ENCODE measurements at regions not wholly inside any gene's neighbourhood (a gene's known extent, or its start where the extent isn't known, plus 50 kb on each side); places are given as distances from the start of the nearest gene placed in this dataset.
A peak's percentile ranks its signal among the peaks of the same experiment; 100 is the strongest.

DNA sequence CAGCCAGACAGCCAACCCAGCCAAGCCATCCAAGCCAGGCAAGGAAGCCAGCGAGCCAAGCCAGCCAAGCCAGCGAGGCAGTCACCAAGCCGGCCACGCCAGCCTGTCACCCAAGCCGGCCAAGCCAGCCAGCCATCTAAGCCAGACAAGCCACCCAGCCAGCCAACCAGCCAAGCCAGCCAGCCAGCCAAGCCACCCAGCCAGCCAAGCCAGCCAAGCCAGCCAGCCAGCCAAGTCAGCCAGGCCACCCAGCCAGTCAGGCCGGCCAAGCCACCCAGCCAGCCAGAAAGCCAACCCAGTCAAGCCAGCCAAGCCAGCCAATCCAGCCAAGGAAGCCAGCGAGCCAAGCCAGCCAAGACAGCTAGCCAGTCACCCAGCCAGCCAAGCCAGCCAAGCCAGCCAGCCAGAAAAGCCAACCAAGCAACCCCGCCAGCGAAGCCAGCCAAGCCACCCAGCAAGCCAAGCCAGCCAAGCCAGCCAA is 201.2 kb downstream of the GOLGA6L6 start:
- TF ChIP-seq, protein P1, sequence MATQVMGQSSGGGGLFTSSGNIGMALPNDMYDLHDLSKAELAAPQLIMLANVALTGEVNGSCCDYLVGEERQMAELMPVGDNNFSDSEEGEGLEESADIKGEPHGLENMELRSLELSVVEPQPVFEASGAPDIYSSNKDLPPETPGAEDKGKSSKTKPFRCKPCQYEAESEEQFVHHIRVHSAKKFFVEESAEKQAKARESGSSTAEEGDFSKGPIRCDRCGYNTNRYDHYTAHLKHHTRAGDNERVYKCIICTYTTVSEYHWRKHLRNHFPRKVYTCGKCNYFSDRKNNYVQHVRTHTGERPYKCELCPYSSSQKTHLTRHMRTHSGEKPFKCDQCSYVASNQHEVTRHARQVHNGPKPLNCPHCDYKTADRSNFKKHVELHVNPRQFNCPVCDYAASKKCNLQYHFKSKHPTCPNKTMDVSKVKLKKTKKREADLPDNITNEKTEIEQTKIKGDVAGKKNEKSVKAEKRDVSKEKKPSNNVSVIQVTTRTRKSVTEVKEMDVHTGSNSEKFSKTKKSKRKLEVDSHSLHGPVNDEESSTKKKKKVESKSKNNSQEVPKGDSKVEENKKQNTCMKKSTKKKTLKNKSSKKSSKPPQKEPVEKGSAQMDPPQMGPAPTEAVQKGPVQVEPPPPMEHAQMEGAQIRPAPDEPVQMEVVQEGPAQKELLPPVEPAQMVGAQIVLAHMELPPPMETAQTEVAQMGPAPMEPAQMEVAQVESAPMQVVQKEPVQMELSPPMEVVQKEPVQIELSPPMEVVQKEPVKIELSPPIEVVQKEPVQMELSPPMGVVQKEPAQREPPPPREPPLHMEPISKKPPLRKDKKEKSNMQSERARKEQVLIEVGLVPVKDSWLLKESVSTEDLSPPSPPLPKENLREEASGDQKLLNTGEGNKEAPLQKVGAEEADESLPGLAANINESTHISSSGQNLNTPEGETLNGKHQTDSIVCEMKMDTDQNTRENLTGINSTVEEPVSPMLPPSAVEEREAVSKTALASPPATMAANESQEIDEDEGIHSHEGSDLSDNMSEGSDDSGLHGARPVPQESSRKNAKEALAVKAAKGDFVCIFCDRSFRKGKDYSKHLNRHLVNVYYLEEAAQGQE (IDR thresholded peaks at IDR 0.05; ENCODE audit: insufficient read depth in 1 of 2, low read depth in 2 of 2, low read length in 1 of 2), result 0 out of 4 replicates have a peak, but pooled peaks of 1 of the 2 experiments have one; percentile 32
- TF ChIP-seq, protein P2, sequence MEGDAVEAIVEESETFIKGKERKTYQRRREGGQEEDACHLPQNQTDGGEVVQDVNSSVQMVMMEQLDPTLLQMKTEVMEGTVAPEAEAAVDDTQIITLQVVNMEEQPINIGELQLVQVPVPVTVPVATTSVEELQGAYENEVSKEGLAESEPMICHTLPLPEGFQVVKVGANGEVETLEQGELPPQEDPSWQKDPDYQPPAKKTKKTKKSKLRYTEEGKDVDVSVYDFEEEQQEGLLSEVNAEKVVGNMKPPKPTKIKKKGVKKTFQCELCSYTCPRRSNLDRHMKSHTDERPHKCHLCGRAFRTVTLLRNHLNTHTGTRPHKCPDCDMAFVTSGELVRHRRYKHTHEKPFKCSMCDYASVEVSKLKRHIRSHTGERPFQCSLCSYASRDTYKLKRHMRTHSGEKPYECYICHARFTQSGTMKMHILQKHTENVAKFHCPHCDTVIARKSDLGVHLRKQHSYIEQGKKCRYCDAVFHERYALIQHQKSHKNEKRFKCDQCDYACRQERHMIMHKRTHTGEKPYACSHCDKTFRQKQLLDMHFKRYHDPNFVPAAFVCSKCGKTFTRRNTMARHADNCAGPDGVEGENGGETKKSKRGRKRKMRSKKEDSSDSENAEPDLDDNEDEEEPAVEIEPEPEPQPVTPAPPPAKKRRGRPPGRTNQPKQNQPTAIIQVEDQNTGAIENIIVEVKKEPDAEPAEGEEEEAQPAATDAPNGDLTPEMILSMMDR (IDR thresholded peaks at IDR 0.05), result no peak
- no peak for TF ChIP-seq TCF7L2 (IDR thresholded peaks at IDR 0.05; ENCODE audit: low read depth, low read length)
- TF ChIP-seq POLR2AphosphoS5 (IDR thresholded peaks at IDR 0.05; ENCODE audit: low read depth, low read length), result no peak

Measured in Panc1 (cell line).